Mammary epithelial cell (primary cell): ENCODE measurements at regions not wholly inside any gene's neighbourhood (a gene's known extent, or its start where the extent isn't known, plus 50 kb on each side); places are given as distances from the start of the nearest gene placed in this dataset.

Experiments used
- EZH2 ChIP-seq: IDR thresholded peaks from 2 replicates; pipeline ENCODE4 v1.6.1; 2012; ENCODE audit warnings: low read length, inconsistent platforms, borderline replicate concordance
- TF ChIP-seq, protein P1 (sequence below), 2 donors: IDR thresholded peaks in 1 of 2; conservative IDR thresholded peaks in 1 of 2; 2 replicates each; pipeline ENCODE4 v1.5.1; 2011 to 2012; ENCODE audit warnings: inconsistent platforms in 2 of 2, low read length in 2 of 2, mild to moderate bottlenecking in 2 of 2, control low read depth in 1 of 2, low read depth in 1 of 2; ENCODE audit not compliant: insufficient read depth in 1 of 2; ENCODE audit errors: extremely low read depth in 1 of 2

DNA sequence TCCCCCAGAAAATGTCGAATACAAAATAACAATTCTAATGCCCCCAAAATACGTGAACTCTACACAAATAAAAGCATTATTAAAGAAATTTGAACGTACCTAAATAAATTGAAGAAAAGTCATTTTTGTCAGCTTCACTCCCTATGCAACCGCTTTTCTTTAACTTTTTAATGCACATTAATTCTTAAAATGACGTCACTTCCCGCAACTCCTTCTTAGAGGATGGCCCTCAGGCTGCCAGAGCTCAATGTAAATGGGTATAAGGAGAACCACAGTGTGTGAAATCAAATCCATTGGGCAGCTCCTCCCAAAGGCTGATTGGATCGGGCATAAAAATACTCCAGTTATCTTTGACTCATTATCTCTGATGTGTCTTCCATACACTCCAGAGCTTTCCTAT, 736.9 kb downstream of the GBE1 start:
- TF ChIP-seq, protein P1, sequence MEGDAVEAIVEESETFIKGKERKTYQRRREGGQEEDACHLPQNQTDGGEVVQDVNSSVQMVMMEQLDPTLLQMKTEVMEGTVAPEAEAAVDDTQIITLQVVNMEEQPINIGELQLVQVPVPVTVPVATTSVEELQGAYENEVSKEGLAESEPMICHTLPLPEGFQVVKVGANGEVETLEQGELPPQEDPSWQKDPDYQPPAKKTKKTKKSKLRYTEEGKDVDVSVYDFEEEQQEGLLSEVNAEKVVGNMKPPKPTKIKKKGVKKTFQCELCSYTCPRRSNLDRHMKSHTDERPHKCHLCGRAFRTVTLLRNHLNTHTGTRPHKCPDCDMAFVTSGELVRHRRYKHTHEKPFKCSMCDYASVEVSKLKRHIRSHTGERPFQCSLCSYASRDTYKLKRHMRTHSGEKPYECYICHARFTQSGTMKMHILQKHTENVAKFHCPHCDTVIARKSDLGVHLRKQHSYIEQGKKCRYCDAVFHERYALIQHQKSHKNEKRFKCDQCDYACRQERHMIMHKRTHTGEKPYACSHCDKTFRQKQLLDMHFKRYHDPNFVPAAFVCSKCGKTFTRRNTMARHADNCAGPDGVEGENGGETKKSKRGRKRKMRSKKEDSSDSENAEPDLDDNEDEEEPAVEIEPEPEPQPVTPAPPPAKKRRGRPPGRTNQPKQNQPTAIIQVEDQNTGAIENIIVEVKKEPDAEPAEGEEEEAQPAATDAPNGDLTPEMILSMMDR (conservative IDR thresholded peaks at IDR 0.05 in 1 of 2, IDR thresholded peaks at IDR 0.05 in 1 of 2; ENCODE audit: extremely low read depth in 1 of 2, insufficient read depth in 1 of 2, low read depth in 1 of 2, low read length in 2 of 2) = no peak
- no peak for TF ChIP-seq EZH2
